HG03469 (cell line): ENCODE measurements at regions not wholly inside any gene's neighbourhood (a gene's known extent, or its start where the extent isn't known, plus 50 kb on each side); places are given as distances from the start of the nearest gene placed in this dataset.
"Not testable (repeated sequence)": the region's sequence is repeated elsewhere in the genome, so short reads cannot be mapped to it uniquely, and the experiment has no call there.

Experiments
- ATAC-seq: cut with Tn5 transposase; IDR thresholded peaks from one replicate; pipeline ENCODE4 v1.9.1; 2021; ENCODE audit warnings: mild to moderate bottlenecking, moderate library complexity, moderate number of reproducible peaks; ENCODE audit not compliant: unreplicated experiment

- not testable (repeated sequence) for ATAC-seq
These were observed 1372.6 kb downstream of the FOXD4L5 start for GRCh38 chr9:63912451-63912850.

- not testable (repeated sequence) for ATAC-seq
These were observed 1375.9 kb downstream of the FOXD4L5 start for GRCh38 chr9:63909076-63909475.

GRCh38 chr9:63899637-63900190 is 1385.3 kb downstream of the FOXD4L5 start:
- ATAC-seq = not testable (repeated sequence)

GRCh38 chr9:63881386-63881785 is 1403.6 kb downstream of the FOXD4L5 start:
- not testable (repeated sequence) for ATAC-seq

GRCh38 chr9:63876380-63876779 is 1408.6 kb downstream of the FOXD4L5 start:
- not testable (repeated sequence) for ATAC-seq

- ATAC-seq = no peak
These were observed 1425.4 kb downstream of the FOXD4L5 start for GRCh38 chr9:63859475-63860215.

- ATAC-seq = not testable (repeated sequence)
These were observed 1425.9 kb downstream of the FOXD4L5 start for GRCh38 chr9:63859090-63859474.

GRCh38 chr9:63853140-63853751 is 1431.8 kb downstream of the FOXD4L5 start:
- ATAC-seq = not testable (repeated sequence)

- not testable (repeated sequence) for ATAC-seq
These were observed 1460.2 kb downstream of the FOXD4L5 start for GRCh38 chr9:63824804-63825203.

GRCh38 chr9:63823375-63824201 is 1461.4 kb downstream of the FOXD4L5 start:
- ATAC-seq = not testable (repeated sequence)

- ATAC-seq = not testable (repeated sequence)
These were observed 1462.2 kb downstream of the FOXD4L5 start for GRCh38 chr9:63822615-63823374.

- ATAC-seq = not testable (repeated sequence)
These were observed 1463.7 kb downstream of the FOXD4L5 start for GRCh38 chr9:63821293-63821692.

- not testable (repeated sequence) for ATAC-seq
These were observed 1464.1 kb downstream of the FOXD4L5 start for GRCh38 chr9:63820882-63821281.

GRCh38 chr9:63820383-63820782 is 1464.6 kb downstream of the FOXD4L5 start:
- ATAC-seq = not testable (repeated sequence)

GRCh38 chr9:63817622-63818518 is 1467.1 kb downstream of the FOXD4L5 start:
- ATAC-seq = peak; percentile 40

- ATAC-seq = peak; percentile 39
These were observed 1468.0 kb downstream of the FOXD4L5 start for GRCh38 chr9:63816751-63817621.

GRCh38 chr9:63814970-63815669 is 1469.9 kb downstream of the FOXD4L5 start:
- ATAC-seq = not testable (repeated sequence)
